GM21723 (cell line): ENCODE measurements at regions not wholly inside any gene's neighbourhood (a gene's known extent, or its start where the extent isn't known, plus 50 kb on each side); places are given as distances from the start of the nearest gene placed in this dataset.

Experiments used
- ATAC-seq: cut with Tn5 transposase; IDR thresholded peaks from one replicate; pipeline ENCODE4 v1.9.1; 2021; ENCODE audit warnings: mild to moderate bottlenecking, moderate library complexity; ENCODE audit not compliant: unreplicated experiment

DNA sequence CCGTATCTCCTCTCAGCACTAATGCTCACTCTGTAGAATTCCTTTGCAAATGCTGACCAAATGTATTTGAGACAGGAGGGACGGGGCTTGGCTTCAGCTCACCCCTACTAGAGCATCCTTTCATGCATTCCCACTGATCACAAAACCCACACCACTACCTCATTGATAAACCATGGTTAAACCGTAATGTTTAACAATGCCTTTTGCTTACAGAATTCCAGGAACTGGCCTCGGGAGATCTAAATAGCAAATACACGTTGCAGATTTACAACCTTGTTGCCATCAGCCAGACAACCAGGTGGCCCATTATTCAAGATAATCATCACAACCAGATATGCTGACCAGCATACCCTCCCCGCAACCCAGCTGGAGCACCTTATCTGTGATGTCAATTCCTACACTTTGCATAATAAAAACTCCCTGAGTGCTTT is 391.9 kb downstream of the KCTD8 start:
- ATAC-seq = no peak

DNA sequence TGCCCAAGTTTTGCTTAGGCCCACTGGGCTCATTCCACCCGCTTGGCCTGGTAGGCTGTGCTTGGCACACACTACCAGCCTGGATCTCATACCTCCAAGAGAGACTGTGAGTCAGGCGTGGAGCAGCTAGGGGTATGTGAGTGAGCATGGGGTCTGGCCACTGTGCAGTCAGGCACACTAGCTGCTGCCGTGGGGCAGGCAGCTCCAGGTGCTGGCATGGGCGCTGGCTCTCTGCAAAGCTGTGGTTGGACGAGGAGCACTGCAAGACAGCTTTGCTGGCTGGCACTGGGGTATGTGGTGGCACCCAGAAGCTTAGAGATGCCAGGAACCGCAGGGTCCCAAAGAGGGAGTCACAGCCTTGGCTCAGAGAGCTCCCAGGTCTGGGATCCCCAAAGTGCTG is 377.8 kb downstream of the KCTD8 start:
- no peak for ATAC-seq

DNA sequence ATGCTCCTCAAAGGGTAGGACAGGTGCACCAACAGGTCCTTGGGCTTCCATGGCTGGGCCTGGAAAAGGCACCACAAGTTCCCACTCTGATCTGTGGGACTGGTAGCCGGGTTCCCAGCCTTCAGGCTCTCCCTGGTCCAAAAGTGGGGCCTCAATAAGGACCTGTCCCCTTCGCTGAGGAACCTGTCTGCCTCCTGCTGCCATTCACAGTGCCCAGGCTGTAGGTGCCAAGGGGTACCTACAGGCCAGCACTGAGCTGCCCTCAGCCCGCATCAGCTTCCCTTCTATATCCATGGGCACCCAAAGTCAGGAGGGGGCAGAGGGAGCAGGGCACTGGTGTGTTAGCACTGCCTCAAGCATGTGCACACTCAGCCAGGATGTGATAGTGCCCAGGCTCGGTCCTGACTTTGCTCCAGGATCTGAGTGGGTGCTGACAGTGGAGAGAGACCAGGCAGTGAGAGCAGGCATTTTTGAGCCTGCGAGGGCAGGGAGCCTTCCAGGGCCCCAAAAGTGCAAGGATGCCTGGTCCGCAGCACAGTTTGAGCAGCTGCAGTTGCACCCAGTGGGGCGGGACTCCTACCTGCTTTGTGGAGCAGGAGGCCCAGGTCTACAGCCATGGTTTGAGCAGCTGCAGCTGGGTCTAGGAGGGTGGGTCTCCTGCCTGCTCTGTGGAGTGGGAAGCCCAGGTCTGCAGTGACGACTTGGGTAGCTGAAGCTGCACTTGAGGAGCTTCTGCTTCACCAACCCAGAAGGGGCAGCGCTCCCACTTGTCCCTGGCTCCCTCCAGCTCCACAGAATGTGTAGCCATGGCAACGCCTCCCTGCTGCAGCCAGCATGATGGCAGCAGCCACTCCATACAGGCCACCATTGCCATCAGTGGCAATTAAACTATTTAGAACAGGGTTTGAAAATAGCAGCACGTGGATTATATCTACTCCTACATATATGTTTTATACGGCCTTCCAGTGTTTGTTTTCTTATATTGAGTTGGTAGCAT is 376.4 kb downstream of the KCTD8 start:
- no peak for ATAC-seq

DNA sequence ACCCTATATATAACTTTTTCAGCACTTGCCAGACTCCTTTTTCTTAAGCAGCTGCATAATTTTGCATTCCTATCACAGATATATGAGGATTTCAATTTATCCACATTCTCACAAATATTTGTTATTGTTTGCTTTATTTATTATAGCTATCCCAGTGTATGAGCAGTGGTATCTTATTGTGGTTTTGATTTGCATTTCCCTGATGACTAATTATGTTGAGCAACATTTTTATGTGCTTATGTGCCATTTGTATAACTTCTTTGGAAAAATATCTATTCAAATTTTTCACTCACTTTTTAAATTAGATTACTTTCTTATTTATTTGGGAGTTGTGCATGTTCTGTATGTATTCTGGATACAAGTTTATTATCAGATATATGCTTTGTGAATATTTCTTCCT is 361.9 kb downstream of the KCTD8 start:
- ATAC-seq = no peak

DNA sequence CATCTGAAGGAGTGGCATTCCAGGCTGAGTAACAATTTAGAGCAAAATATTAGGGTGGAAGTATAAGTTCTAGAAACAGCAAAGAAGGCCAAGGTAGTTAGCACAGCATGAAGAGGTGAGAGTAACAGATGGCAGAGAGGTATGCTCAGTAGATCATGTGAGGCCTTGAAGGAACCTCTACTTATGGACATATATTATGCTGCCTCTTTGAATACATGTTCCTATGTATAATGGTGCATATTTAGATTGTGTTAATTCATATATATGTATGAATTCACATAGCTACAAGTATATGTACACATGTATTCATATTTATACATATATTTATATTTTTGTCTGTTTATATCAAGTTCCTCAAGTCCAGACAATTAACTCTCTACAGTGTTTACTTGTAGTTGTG is 355.2 kb downstream of the KCTD8 start:
- no peak for ATAC-seq

DNA sequence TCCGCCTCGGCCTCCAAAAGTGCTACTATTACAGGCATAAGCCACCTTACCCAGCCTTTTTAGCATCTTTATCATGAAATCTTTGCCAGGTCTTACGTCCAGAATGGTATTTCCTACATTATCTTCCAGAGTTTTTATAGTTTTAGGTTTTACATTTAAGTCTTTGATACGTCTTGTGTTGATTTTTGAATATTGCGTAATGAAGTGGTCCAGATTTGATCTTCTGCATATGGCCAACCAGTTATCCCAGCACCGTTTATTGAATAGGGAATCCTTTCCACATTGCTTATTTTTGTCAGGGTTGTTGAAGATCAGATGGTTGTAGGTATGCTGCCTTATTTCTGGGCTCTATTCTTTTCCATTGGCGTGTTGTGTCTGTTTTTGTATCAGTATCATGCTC is 349.6 kb downstream of the KCTD8 start:
- no peak for ATAC-seq

DNA sequence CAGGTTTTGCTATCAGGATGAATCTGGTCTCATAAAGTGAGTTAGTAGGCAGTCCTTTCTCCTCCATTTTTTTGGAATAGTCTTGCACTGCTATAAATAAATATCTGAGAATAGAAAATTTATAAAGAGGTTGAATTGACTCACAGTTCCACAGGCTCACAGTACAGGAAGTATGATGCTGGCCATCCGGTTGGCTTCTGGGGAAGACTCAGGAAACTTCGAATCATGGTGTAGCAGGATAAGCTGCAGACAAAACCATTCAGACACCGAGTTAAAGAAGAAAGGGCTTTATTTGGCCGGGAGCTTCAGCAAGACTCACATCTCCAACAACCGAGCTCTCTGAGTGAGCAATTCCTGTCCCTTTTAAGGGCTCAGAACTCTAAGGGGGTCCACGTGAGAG is 348.2 kb downstream of the KCTD8 start:
- no peak for ATAC-seq

DNA sequence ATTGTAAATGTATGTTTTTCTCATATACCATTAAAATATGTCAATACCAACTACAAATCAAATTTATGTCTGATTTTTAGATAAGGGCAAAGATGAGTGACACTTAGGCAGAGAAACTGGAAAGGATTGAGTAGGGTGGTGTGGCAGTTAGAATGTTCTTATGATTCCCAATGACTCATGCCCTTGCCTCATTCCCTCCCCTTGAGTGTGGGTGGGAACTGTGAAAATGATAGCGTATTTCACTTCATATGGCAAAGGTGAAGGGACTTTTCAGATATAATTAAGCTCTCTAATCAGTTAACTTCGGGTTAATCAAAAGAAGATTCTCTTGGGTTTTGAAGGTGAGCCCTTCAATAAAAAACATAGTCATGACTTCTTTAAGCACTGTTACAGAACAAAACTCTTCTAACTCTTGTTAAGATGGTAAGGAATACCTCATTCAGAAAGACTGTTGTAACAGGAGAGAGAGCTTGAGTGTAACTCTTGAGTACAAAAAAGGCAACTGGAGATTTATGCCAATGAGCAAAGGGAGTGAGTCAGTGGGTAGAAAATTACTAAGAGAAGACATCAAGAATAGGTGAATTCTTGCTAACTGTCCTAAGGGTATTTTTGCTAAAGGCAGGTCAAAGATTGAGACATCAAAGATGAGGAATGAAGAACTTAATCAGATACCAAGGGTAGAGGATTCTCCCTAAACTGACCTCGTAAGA is 329.5 kb downstream of the KCTD8 start:
- no peak for ATAC-seq

DNA sequence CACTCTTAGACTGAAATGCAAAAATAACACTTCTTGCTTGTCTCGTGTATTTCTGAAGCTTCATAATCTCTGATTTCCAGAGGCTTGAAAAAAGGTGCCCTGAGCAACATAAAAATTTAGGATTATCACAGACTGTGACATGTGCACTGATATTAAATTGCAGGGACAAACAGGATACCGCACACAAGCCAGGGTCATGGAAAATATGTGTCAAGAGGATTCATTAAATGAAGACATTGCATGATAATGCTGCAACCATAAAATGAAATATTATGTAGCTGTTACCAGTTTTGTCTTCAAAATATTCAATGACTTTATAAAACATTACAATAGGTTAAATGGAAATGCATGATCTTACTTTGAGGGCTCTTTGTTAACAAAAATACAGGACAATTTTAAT is 328.0 kb downstream of the KCTD8 start:
- no peak for ATAC-seq

DNA sequence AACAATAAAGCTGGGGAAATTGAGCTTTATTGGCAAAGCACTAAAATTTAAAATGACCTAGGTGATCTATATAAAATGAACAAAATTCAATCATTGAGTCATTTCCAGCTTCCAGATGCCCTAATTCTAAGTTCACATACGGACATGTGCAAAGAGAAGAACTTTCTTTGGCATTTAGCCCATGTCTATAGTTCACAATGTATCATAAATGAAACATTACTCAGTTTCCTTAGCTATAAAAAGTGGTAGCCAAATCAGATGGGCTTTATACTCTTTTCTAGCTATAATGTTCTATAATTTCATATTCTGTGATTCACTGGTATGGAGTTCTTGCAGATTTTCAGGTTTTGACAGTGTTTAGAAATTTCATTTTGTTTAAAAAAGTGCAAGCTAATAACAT is 327.4 kb downstream of the KCTD8 start:
- ATAC-seq = no peak
